LNCaP clone FGC (cell line): ENCODE measurements at regions not wholly inside any gene's neighbourhood (a gene's known extent, or its start where the extent isn't known, plus 50 kb on each side); places are given as distances from the start of the nearest gene placed in this dataset.

Experiments
- DNase-seq: peaks from one replicate; pipeline ENCODE4 v3.0.0-alpha.2; 2011; ENCODE audit warnings: low read depth
- H3K4me3 ChIP-seq: 2 replicates; pipeline ENCODE4 v1.5.1; 2011; ENCODE audit warnings: mild to moderate bottlenecking, low read depth, low read length, control low read depth
- TF ChIP-seq, protein P1 (sequence below): IDR thresholded peaks from 2 replicates; pipeline ENCODE4 v1.5.1; 2012; ENCODE audit warnings: mild to moderate bottlenecking; ENCODE audit not compliant: control insufficient read depth, insufficient read depth; ENCODE audit errors: extremely low read depth

DNA sequence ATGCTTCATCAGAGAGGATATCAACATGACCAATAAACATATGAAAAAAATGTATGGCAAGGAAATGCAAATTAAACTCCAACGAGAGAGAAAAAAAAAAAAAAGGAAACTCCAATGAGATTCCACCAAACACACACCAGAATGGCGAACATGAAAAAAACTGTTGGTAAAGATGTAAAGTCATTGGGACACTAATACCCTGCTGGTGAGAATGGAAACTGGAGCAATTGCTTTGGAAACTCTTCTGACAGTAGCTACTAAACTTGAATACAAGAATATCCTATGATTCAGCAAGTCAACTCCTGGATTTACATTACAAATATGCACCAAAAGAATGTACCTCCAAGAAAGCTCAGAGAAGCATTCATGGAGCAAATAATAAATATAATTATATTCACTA is 260.7 kb upstream of the ECI2 start:
- no peak overlapping the region for H3K4me3 ChIP-seq
- TF ChIP-seq, protein P1, sequence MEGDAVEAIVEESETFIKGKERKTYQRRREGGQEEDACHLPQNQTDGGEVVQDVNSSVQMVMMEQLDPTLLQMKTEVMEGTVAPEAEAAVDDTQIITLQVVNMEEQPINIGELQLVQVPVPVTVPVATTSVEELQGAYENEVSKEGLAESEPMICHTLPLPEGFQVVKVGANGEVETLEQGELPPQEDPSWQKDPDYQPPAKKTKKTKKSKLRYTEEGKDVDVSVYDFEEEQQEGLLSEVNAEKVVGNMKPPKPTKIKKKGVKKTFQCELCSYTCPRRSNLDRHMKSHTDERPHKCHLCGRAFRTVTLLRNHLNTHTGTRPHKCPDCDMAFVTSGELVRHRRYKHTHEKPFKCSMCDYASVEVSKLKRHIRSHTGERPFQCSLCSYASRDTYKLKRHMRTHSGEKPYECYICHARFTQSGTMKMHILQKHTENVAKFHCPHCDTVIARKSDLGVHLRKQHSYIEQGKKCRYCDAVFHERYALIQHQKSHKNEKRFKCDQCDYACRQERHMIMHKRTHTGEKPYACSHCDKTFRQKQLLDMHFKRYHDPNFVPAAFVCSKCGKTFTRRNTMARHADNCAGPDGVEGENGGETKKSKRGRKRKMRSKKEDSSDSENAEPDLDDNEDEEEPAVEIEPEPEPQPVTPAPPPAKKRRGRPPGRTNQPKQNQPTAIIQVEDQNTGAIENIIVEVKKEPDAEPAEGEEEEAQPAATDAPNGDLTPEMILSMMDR = no peak
- no peak for DNase-seq

DNA sequence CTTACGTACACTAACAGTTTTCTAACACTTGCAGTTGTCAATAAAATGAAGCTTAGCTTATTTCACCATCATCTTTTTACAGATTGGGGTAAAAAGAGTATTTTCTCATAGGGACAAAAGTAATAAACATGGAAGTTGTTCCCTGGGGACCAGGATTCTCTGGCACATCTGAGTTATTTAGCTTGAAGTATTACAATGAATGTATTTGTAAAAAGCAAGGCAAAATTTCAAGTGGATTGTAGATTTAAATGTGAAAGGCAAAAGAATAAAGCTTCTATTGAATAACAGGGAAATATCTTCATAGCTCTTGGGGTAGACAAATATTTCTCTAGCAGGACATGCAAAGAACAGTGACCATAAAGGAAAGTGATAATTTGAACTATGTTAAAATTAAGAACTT is 260.0 kb upstream of the ECI2 start:
- TF ChIP-seq, protein P1 = no peak
- DNase-seq = no peak
- H3K4me3 ChIP-seq = no peak overlapping the region

- TF ChIP-seq, protein P1 = no peak
- H3K4me3 ChIP-seq = no peak overlapping the region
- no peak for DNase-seq
Measured at GRCh38 chr6:4394786-4395185, 259.4 kb upstream of the ECI2 start.

GRCh38 chr6:4388675-4389074 is 253.3 kb upstream of the ECI2 start:
- no peak for DNase-seq

GRCh38 chr6:4384656-4385055 is 249.3 kb upstream of the ECI2 start:
- DNase-seq = no peak
- TF ChIP-seq, protein P1 = no peak
- no peak overlapping the region for H3K4me3 ChIP-seq

More at GRCh38 chr6:4388675-4389074, 253.3 kb upstream of the ECI2 start:
- no peak overlapping the region for H3K4me3 ChIP-seq
- TF ChIP-seq, protein P1 = no peak

DNA sequence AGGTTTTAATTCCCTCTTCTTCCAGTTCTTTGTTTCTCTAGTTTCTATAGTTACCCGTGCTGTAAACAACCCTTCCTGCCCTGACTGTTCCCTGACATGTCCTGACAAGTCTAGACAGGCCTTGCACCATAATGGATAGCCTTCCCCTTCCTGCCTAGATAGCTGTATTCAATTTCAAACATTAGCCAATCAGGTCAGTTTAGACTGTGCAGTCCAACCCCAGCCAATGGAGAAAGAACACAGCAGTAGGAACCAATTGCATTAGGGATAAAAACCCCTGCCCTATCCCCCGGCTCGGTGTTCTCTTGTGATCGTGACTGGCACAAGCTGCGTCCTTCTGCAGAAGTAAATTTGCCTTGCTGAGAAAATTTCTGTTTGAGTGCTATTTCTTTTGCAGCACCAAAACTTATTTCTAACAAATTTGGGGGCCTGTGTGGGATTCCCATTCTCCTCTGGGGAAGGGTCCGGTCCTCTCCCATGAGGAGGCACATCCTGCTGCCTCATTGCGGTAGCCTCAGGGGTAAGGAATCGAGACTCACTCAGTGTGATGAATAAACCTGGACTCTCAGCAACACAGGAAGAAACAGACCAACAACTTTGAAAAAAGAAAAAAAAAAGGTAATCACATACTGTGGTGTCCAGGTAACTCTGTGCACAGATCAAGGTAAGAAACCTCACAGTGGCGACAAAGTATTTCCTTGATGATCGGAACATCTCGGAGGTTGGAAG is 248.7 kb upstream of the ECI2 start:
- no peak overlapping the region for H3K4me3 ChIP-seq
- DNase-seq = no peak
- TF ChIP-seq, protein P1 = no peak

DNA sequence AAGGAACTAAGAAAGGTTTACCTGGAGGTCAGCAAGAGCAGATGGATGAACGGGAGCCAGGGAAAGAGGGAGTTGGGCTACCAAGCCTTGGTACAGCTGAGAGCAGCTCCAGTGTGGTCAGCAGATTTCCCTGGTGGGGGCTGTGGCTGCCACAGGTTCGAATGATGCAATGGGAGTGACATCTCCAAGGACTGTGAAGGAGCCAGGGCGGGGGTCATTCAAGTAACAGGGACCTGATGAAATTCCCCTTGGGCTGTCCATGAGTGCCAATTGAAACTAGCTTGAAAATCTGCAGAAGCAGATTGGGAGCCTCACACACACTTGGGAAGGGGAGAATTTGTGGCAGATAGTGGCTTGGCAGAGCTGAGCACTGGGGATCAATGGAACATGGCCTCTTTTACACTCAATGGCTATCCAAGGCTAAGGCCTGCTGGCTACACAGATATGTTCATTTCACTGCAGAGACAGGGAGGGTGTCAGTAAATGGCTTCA is 247.0 kb upstream of the ECI2 start:
- H3K4me3 ChIP-seq = no peak overlapping the region
- no peak for DNase-seq
- TF ChIP-seq, protein P1 = no peak
